Tibial artery (tissue), 4 donors: ENCODE measurements at regions not wholly inside any gene's neighbourhood (a gene's known extent, or its start where the extent isn't known, plus 50 kb on each side); places are given as distances from the start of the nearest gene placed in this dataset.

ENCODE experiments used
- DNase-seq, 2 donors: peaks; one replicate each; pipeline ENCODE4 v3.0.0-alpha.2; 2019
- H3K27ac ChIP-seq, 2 donors: fragments of 200-600 bp; sonication (generic) in 1 of 2; 1 replicate in 1 of 2; 2 replicates in 1 of 2; pipeline ENCODE4 v1.5.1; 2018 to 2019; ENCODE audit warnings: mild to moderate bottlenecking in 1 of 2
- H3K27me3 ChIP-seq, 2 donors: fragments of 200-600 bp; sonication (generic) in 1 of 2; one replicate each; pipeline versions ENCODE4 v1.5.1 to v1.6.0; 2016 to 2019
- H3K36me3 ChIP-seq, 3 donors: fragments of 200-600 bp; sonication (generic) in 2 of 3; one replicate each; pipeline ENCODE4 v1.5.1; 2016 to 2019; ENCODE audit warnings: mild to moderate bottlenecking in 2 of 3
- H3K4me1 ChIP-seq, 4 donors: fragments of 200-600 bp; sonication (generic) in 2 of 4; 1 replicate in 3 of 4; 2 replicates in 1 of 4; pipeline ENCODE4 v1.5.1; 2016 to 2019
- H3K4me3 ChIP-seq, 2 donors: fragments of 200-600 bp; sonication (generic) in 1 of 2; 1 replicate in 1 of 2; 2 replicates in 1 of 2; pipeline ENCODE4 v1.5.1; 2018 to 2019; ENCODE audit warnings: mild to moderate bottlenecking in 2 of 2
- H3K9me3 ChIP-seq, 3 donors: fragments of 200-600 bp; sonication (generic) in 1 of 3; one replicate each; pipeline ENCODE4 v1.5.1; 2016 to 2019
- intact Hi-C: fragments of 100-400 bp; cut with DNase I; formaldehyde crosslinking; loops from one replicate; pipeline ENCODE4 v1.15.0; 2023; ENCODE audit warnings: low total_unique reads
- TF ChIP-seq, protein P1 (sequence below), 2 experiments: fragments of 200-600 bp in 1 of 2; fragments of 450-650 bp in 1 of 2; IDR thresholded peaks; one replicate each; pipeline ENCODE4 v1.5.1; 2017 to 2019; ENCODE audit warnings: antibody characterized with exemption in 2 of 2, mild to moderate bottlenecking in 1 of 2, moderate library complexity in 1 of 2

GRCh38 chrX:88424541-88424940, 322.5 kb upstream of the CPXCR1 start:
- no peak for DNase-seq
- Histone ChIP-seq H3K36me3 (no peaks in the 10 kb centered on the region), H3K27me3 (no peaks in the 10 kb centered on the region), H3K27ac (no peak overlapping the region), H3K9me3 (no peaks in the 10 kb centered on the region), H3K4me1 (no peaks in the 10 kb centered on the region), H3K4me3 (no peak overlapping the region)
- intact Hi-C loops = no loop called here
- TF ChIP-seq, protein P1, sequence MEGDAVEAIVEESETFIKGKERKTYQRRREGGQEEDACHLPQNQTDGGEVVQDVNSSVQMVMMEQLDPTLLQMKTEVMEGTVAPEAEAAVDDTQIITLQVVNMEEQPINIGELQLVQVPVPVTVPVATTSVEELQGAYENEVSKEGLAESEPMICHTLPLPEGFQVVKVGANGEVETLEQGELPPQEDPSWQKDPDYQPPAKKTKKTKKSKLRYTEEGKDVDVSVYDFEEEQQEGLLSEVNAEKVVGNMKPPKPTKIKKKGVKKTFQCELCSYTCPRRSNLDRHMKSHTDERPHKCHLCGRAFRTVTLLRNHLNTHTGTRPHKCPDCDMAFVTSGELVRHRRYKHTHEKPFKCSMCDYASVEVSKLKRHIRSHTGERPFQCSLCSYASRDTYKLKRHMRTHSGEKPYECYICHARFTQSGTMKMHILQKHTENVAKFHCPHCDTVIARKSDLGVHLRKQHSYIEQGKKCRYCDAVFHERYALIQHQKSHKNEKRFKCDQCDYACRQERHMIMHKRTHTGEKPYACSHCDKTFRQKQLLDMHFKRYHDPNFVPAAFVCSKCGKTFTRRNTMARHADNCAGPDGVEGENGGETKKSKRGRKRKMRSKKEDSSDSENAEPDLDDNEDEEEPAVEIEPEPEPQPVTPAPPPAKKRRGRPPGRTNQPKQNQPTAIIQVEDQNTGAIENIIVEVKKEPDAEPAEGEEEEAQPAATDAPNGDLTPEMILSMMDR (IDR thresholded peaks at IDR 0.05) = no peak

DNA sequence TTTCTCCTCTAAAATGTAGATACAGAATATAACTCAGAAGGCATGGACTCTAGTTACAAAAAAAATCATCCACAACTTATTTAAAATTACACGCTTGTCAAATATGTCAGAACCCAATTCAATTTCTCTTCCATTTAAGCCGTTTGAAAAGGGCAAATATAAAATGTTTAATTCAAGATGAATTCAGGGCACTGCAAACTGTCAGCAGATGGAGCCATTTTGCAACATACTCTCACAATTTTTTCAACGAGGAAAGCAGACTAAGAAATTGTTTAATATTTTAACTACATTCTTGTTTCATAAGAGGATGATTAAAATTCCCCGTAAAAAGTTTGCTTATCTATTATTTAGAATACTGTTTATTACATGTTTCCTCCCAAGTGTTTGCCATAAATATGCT, 321.3 kb upstream of the CPXCR1 start:
- H3K4me3 ChIP-seq = no peak overlapping the region
- H3K27me3 ChIP-seq = no peaks in the 10 kb centered on the region
- no peak for DNase-seq
- H3K4me1 ChIP-seq = no peaks in the 10 kb centered on the region
- no peak overlapping the region for H3K27ac ChIP-seq
- H3K9me3 ChIP-seq = no peaks in the 10 kb centered on the region
- TF ChIP-seq, protein P1 (IDR thresholded peaks at IDR 0.05) = no peak
- no peaks in the 10 kb centered on the region for H3K36me3 ChIP-seq
- intact Hi-C loops = no loop called here

GRCh38 chrX:88437563-88437962, 309.5 kb upstream of the CPXCR1 start:
- TF ChIP-seq, protein P1 (IDR thresholded peaks at IDR 0.05) = no peak
- DNase-seq = no peak
- no peaks in the 10 kb centered on the region for H3K27me3 ChIP-seq
- H3K9me3 ChIP-seq = no peaks in the 10 kb centered on the region
- no peak overlapping the region for H3K4me3 ChIP-seq
- intact Hi-C loops = no loop called here
- no peaks in the 10 kb centered on the region for H3K4me1 ChIP-seq
- no peaks in the 10 kb centered on the region for H3K36me3 ChIP-seq
- no peak overlapping the region for H3K27ac ChIP-seq

GRCh38 chrX:88438209-88438608, 308.8 kb upstream of the CPXCR1 start:
- no peaks in the 10 kb centered on the region for H3K4me1 ChIP-seq
- no peaks in the 10 kb centered on the region for H3K27me3 ChIP-seq
- no peaks in the 10 kb centered on the region for H3K36me3 ChIP-seq
- intact Hi-C loops = no loop called here
- no peak overlapping the region for H3K4me3 ChIP-seq
- TF ChIP-seq, protein P1 (IDR thresholded peaks at IDR 0.05) = no peak
- H3K27ac ChIP-seq = no peak overlapping the region
- no peaks in the 10 kb centered on the region for H3K9me3 ChIP-seq
- DNase-seq = no peak

DNA sequence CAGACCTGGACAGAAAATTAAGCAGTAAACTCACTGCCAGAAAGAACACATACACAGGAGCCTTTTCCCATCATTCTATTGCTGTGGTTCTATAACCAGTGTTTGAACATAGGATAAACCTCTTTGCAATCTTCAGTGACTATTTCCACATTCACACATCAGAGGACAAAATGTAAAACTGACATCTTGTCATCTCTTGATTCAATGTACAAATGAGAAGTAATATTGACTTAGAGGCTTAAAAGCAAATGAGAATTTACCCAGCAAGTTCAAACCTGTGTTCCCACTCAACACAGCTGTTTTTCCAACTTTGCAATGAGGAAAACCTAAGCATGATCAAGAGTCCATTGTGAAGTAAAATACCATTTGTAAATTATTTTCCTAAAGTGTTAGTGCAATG, 307.1 kb upstream of the CPXCR1 start:
- H3K36me3 ChIP-seq = no peaks in the 10 kb centered on the region
- H3K9me3 ChIP-seq = no peaks in the 10 kb centered on the region
- no peaks in the 10 kb centered on the region for H3K27me3 ChIP-seq
- no peak overlapping the region for H3K27ac ChIP-seq
- TF ChIP-seq, protein P1 (IDR thresholded peaks at IDR 0.05) = no peak
- no peaks in the 10 kb centered on the region for H3K4me1 ChIP-seq
- intact Hi-C loops = no loop called here
- no peak for DNase-seq
- no peak overlapping the region for H3K4me3 ChIP-seq
